PC-9 (cell line): ENCODE measurements at regions not wholly inside any gene's neighbourhood (a gene's known extent, or its start where the extent isn't known, plus 50 kb on each side); places are given as distances from the start of the nearest gene placed in this dataset.

ENCODE experiments used
- EZH2 ChIP-seq: fragments of 200-600 bp; sonication (generic); IDR thresholded peaks from 2 replicates; pipeline ENCODE4 v1.8.0; 2017; ENCODE audit warnings: antibody characterized with exemption, low read depth
- TF ChIP-seq, protein P1 (sequence below): fragments of 200-600 bp; sonication (generic); conservative IDR thresholded peaks from 2 replicates; pipeline ENCODE4 v1.6.1; 2017; ENCODE audit warnings: mixed run types, antibody characterized with exemption, mild to moderate bottlenecking, moderate library complexity

GRCh38 chr13:61873717-61874116 lies 458.1 kb upstream of the PCDH20 start:
- TF ChIP-seq, protein P1, sequence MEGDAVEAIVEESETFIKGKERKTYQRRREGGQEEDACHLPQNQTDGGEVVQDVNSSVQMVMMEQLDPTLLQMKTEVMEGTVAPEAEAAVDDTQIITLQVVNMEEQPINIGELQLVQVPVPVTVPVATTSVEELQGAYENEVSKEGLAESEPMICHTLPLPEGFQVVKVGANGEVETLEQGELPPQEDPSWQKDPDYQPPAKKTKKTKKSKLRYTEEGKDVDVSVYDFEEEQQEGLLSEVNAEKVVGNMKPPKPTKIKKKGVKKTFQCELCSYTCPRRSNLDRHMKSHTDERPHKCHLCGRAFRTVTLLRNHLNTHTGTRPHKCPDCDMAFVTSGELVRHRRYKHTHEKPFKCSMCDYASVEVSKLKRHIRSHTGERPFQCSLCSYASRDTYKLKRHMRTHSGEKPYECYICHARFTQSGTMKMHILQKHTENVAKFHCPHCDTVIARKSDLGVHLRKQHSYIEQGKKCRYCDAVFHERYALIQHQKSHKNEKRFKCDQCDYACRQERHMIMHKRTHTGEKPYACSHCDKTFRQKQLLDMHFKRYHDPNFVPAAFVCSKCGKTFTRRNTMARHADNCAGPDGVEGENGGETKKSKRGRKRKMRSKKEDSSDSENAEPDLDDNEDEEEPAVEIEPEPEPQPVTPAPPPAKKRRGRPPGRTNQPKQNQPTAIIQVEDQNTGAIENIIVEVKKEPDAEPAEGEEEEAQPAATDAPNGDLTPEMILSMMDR = no peak
- no peak for TF ChIP-seq EZH2
